Loucy (cell line): ENCODE measurements at regions not wholly inside any gene's neighbourhood (a gene's known extent, or its start where the extent isn't known, plus 50 kb on each side); places are given as distances from the start of the nearest gene placed in this dataset.

Experiments used
- H2AFZ ChIP-seq: fragments of 200-600 bp; sonication (generic); 2 replicates; pipeline ENCODE4 v1.6.0; 2016; ENCODE audit warnings: antibody characterized with exemption, mild to moderate bottlenecking, low read length, moderate library complexity
- H3F3A ChIP-seq: fragments of 200-600 bp; 2 replicates; pipeline ENCODE4 v1.6.0; 2016; ENCODE audit warnings: antibody characterized with exemption, low read depth, mild to moderate bottlenecking
- H3K27me3 ChIP-seq: fragments of 200-600 bp; sonication (generic); 2 replicates; pipeline ENCODE4 v1.6.1; 2014; ENCODE audit warnings: low read length, mild to moderate bottlenecking; ENCODE audit not compliant: insufficient read depth, poor library complexity, severe bottlenecking
- H3K36me3 ChIP-seq: fragments of 200-600 bp; sonication (generic); 2 replicates; pipeline ENCODE4 v1.6.1; 2016; ENCODE audit warnings: low read length; ENCODE audit not compliant: insufficient read depth
- H3K4me1 ChIP-seq: fragments of 200-600 bp; sonication (generic); 2 replicates; pipeline ENCODE4 v1.5.1; 2014; ENCODE audit warnings: low read length, mild to moderate bottlenecking; ENCODE audit not compliant: insufficient read depth, poor library complexity, severe bottlenecking
- H3K4me2 ChIP-seq: fragments of 200-600 bp; sonication (generic); 2 replicates; pipeline ENCODE4 v1.6.0; 2014; ENCODE audit warnings: antibody characterized with exemption, low read length, low read depth, mild to moderate bottlenecking; ENCODE audit not compliant: poor library complexity, severe bottlenecking
- H3K4me3 ChIP-seq: fragments of 200-600 bp; sonication (generic); 2 replicates; pipeline ENCODE4 v1.5.1; 2014; ENCODE audit warnings: low read length, mild to moderate bottlenecking, mixed read lengths; ENCODE audit not compliant: poor library complexity, severe bottlenecking
- H3K79me2 ChIP-seq: fragments of 200-600 bp; sonication (generic); 2 replicates; pipeline ENCODE4 v1.6.1; 2014; ENCODE audit warnings: low read length; ENCODE audit not compliant: insufficient read depth
- H3K9ac ChIP-seq: fragments of 200-600 bp; sonication (generic); 2 replicates; pipeline ENCODE4 v1.6.0; 2014; ENCODE audit warnings: mild to moderate bottlenecking, low read depth, low read length, moderate library complexity; ENCODE audit not compliant: poor library complexity, severe bottlenecking
- H3K9me2 ChIP-seq: fragments of 200-600 bp; sonication (generic); replicated peaks from 2 replicates; pipeline ENCODE4 v1.6.1; 2016; ENCODE audit warnings: low read depth, low read length, mixed read lengths
- H3K9me3 ChIP-seq: fragments of 200-600 bp; sonication (generic); 2 replicates; pipeline ENCODE4 v1.6.1; 2014; ENCODE audit warnings: mild to moderate bottlenecking, antibody characterized with exemption, low read length, low read depth; ENCODE audit not compliant: insufficient read depth
- H4K20me1 ChIP-seq: fragments of 200-600 bp; sonication (generic); 2 replicates; pipeline ENCODE4 v1.6.0; 2014; ENCODE audit warnings: antibody characterized with exemption, low read length, mild to moderate bottlenecking; ENCODE audit not compliant: insufficient read depth, poor library complexity, severe bottlenecking
- EZH2phosphoT487 ChIP-seq: fragments of 200-600 bp; IDR thresholded peaks from 2 replicates; pipeline ENCODE4 v1.6.1; 2018; ENCODE audit warnings: antibody characterized with exemption, mild to moderate bottlenecking, moderate library complexity, borderline replicate concordance
- TF ChIP-seq, protein P1 (sequence below): fragments of 200-600 bp; sonication (generic); conservative IDR thresholded peaks from 2 replicates; pipeline ENCODE4 v1.5.1; 2014; ENCODE audit warnings: mild to moderate bottlenecking, antibody characterized with exemption, low read length

DNA sequence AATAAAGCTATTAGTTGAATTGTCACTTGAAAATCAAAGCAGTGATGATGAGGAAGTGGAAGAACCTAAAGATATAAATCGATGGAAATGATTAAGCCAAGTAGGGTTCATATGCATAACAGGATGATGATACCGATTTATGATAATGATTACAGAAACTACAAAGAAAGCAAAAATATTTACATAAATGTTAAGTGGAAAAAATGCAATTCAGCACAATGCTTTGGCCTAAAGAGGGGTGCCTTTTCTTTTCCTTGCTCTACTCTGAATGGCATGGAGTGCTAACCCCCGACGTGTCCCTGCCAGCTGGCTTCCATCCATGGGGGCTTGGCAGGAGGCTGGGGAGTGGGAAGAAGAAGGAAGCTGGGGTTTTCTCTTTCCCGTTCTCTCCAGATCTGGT lies 240.3 kb downstream of the GATA3 start:
- no peak overlapping the region for H3K4me3 ChIP-seq
- peaks cover 14% of the 10 kb centered on the region for H3K4me1 ChIP-seq
- no peaks in the 10 kb centered on the region for H3K9me2 ChIP-seq
- no peaks in the 10 kb centered on the region for H3K9me3 ChIP-seq
- H3K79me2 ChIP-seq, result no peaks in the 10 kb centered on the region
- no peak overlapping the region for H2AFZ ChIP-seq
- H3K4me2 ChIP-seq, result no peak overlapping the region
- TF ChIP-seq, protein P1, sequence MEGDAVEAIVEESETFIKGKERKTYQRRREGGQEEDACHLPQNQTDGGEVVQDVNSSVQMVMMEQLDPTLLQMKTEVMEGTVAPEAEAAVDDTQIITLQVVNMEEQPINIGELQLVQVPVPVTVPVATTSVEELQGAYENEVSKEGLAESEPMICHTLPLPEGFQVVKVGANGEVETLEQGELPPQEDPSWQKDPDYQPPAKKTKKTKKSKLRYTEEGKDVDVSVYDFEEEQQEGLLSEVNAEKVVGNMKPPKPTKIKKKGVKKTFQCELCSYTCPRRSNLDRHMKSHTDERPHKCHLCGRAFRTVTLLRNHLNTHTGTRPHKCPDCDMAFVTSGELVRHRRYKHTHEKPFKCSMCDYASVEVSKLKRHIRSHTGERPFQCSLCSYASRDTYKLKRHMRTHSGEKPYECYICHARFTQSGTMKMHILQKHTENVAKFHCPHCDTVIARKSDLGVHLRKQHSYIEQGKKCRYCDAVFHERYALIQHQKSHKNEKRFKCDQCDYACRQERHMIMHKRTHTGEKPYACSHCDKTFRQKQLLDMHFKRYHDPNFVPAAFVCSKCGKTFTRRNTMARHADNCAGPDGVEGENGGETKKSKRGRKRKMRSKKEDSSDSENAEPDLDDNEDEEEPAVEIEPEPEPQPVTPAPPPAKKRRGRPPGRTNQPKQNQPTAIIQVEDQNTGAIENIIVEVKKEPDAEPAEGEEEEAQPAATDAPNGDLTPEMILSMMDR, result no peak
- H3K9ac ChIP-seq, result no peak overlapping the region
- H3K36me3 ChIP-seq, result no peaks in the 10 kb centered on the region
- no peaks in the 10 kb centered on the region for H4K20me1 ChIP-seq
- H3K27me3 ChIP-seq, result no peaks in the 10 kb centered on the region
- no peaks in the 10 kb centered on the region for H3F3A ChIP-seq

GRCh38 chr10:8295311-8295710 lies 240.8 kb downstream of the GATA3 start:
- peaks cover 15% of the 10 kb centered on the region for H3K4me1 ChIP-seq
- no peak overlapping the region for H2AFZ ChIP-seq

DNA sequence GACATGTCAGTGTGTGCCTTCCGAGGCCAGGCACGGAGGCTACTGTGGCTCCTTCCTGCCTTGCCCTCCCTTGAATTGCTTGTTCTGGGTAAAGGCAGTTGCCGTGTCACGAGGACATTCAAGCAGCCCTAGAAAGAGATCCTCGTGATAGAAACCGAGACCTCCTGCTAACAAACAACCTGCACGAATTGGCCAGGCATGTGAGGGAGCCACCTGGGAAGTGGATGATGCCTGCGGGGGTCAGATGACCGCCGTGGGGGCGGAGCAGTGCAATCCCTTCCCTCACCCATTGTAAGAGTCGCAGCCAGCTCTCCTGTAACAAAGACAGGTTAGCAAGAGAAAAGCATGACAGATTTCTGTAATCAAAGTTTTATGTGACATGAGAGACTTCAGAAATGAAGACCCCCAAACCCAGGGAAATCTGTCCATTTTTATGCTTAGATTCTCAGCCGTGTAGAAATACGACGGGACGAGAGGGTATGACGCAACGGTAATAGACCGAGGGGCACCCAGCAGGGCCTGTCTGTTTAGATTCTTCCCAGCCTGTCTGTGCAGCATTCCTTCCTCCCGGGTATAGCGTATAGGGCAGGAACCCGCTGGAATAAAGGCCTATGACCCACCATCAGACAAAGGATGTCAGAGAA lies 241.7 kb downstream of the GATA3 start:
- Histone ChIP-seq H3K36me3 (no peaks in the 10 kb centered on the region), H2AFZ (no peak overlapping the region), H4K20me1 (no peaks in the 10 kb centered on the region), H3K4me3 (no peak overlapping the region), H3K9me2 (no peaks in the 10 kb centered on the region), H3K4me2 (no peak overlapping the region), H3K9ac (no peak overlapping the region), H3F3A (no peaks in the 10 kb centered on the region), H3K4me1 (peaks cover 15% of the 10 kb centered on the region), H3K79me2 (no peaks in the 10 kb centered on the region), H3K27me3 (no peaks in the 10 kb centered on the region), H3K9me3 (no peaks in the 10 kb centered on the region)
- TF ChIP-seq EZH2phosphoT487, result no peak
- TF ChIP-seq, protein P1, result no peak

More at GRCh38 chr10:8295311-8295710, 240.8 kb downstream of the GATA3 start:
- no peaks in the 10 kb centered on the region for H4K20me1 ChIP-seq
- H3F3A ChIP-seq, result no peaks in the 10 kb centered on the region
- no peak overlapping the region for H3K9ac ChIP-seq
- H3K9me3 ChIP-seq, result no peaks in the 10 kb centered on the region
- no peaks in the 10 kb centered on the region for H3K36me3 ChIP-seq
- H3K4me2 ChIP-seq, result no peak overlapping the region
- TF ChIP-seq, protein P1, result no peak
- no peak for TF ChIP-seq EZH2phosphoT487
- H3K9me2 ChIP-seq, result no peaks in the 10 kb centered on the region
- no peaks in the 10 kb centered on the region for H3K27me3 ChIP-seq
- H3K79me2 ChIP-seq, result no peaks in the 10 kb centered on the region
- H3K4me3 ChIP-seq, result no peak overlapping the region
